Liver (tissue), 8 donors: ENCODE measurements at regions not wholly inside any gene's neighbourhood (a gene's known extent, or its start where the extent isn't known, plus 50 kb on each side); places are given as distances from the start of the nearest gene placed in this dataset.

Experiments
- DNase-seq: peaks from one replicate; pipeline ENCODE4 v3.0.0-alpha.2; 2017; ENCODE audit warnings: low spot score
- H3K27ac ChIP-seq, 2 donors: one replicate each; pipeline ENCODE4 v1.7.0; 2013; ENCODE audit warnings: inconsistent platforms in 2 of 2, low read length in 2 of 2, control low read depth in 1 of 2, low read depth in 1 of 2, mild to moderate bottlenecking in 1 of 2
- H3K27me3 ChIP-seq, 4 donors: one replicate each; pipeline versions ENCODE4 v1.6.1 to v1.7.0; 2013; ENCODE audit warnings: low read length in 3 of 4, inconsistent platforms in 1 of 4, mild to moderate bottlenecking in 1 of 4, moderate library complexity in 1 of 4; ENCODE audit not compliant: control insufficient read depth in 4 of 4, insufficient read depth in 4 of 4
- H3K36me3 ChIP-seq, 4 donors: one replicate each; pipeline versions ENCODE4 v1.6.1 to v1.7.0; 2013; ENCODE audit warnings: low read length in 3 of 4, mild to moderate bottlenecking in 3 of 4, low read depth in 1 of 4, moderate library complexity in 1 of 4; ENCODE audit not compliant: control insufficient read depth in 4 of 4, insufficient read depth in 3 of 4
- H3K4me1 ChIP-seq, 4 donors: one replicate each; pipeline versions ENCODE4 v1.6.1 to v1.7.0; 2013; ENCODE audit warnings: low read length in 3 of 4, mild to moderate bottlenecking in 3 of 4, moderate library complexity in 1 of 4; ENCODE audit not compliant: control insufficient read depth in 4 of 4, insufficient read depth in 4 of 4
- H3K4me3 ChIP-seq, 3 donors: one replicate each; pipeline versions ENCODE4 v1.6.1 to v1.7.0; 2013; ENCODE audit warnings: low read length in 3 of 3, control low read depth in 1 of 3, low read depth in 1 of 3, mild to moderate bottlenecking in 1 of 3
- H3K9ac ChIP-seq, 2 donors: one replicate each; pipeline ENCODE4 v1.7.0; 2013; ENCODE audit warnings: low read length in 2 of 2, mild to moderate bottlenecking in 2 of 2, moderate library complexity in 2 of 2, control low read depth in 1 of 2, low read depth in 1 of 2
- H3K9me3 ChIP-seq, 4 donors: one replicate each; pipeline versions ENCODE4 v1.6.1 to v1.7.0; 2013; ENCODE audit warnings: low read length in 3 of 4; ENCODE audit not compliant: control insufficient read depth in 4 of 4
- EGR1 ChIP-seq, 2 donors: IDR thresholded peaks; 2 replicates each; pipeline ENCODE4 v1.6.1; 2016 to 2018; ENCODE audit warnings: antibody characterized with exemption in 2 of 2, low read depth in 2 of 2
- FOXA1 ChIP-seq: IDR thresholded peaks from 2 replicates; pipeline ENCODE4 v1.6.1; 2016; ENCODE audit warnings: antibody characterized with exemption
- GABPA ChIP-seq, 2 donors: IDR thresholded peaks in 1 of 2; conservative IDR thresholded peaks in 1 of 2; 2 replicates each; pipeline ENCODE4 v1.6.1; 2016; ENCODE audit warnings: antibody characterized with exemption in 2 of 2, mild to moderate bottlenecking in 1 of 2, moderate library complexity in 1 of 2
- HNF4A ChIP-seq, 2 donors: conservative IDR thresholded peaks; 2 replicates each; pipeline ENCODE4 v1.6.1; 2016; ENCODE audit warnings: antibody characterized with exemption in 2 of 2, mild to moderate bottlenecking in 2 of 2
- HNF4G ChIP-seq: IDR thresholded peaks from 2 replicates; pipeline ENCODE4 v1.6.1; 2016; ENCODE audit warnings: antibody characterized with exemption
- JUND ChIP-seq, 2 donors: IDR thresholded peaks; 2 replicates each; pipeline ENCODE4 v1.6.1; 2016; ENCODE audit warnings: antibody characterized with exemption in 2 of 2
- MAX ChIP-seq: IDR thresholded peaks from 2 replicates; pipeline ENCODE4 v1.6.1; 2016; ENCODE audit warnings: antibody characterized with exemption
- RAD21 ChIP-seq, 2 donors: IDR thresholded peaks; 2 replicates each; pipeline ENCODE4 v1.6.1; 2016; ENCODE audit warnings: antibody characterized with exemption in 2 of 2, mild to moderate bottlenecking in 2 of 2
- RXRA ChIP-seq, 2 donors: IDR thresholded peaks; 2 replicates each; pipeline ENCODE4 v1.6.1; 2017 to 2018; ENCODE audit warnings: antibody characterized with exemption in 2 of 2, mild to moderate bottlenecking in 1 of 2
- SP1 ChIP-seq: IDR thresholded peaks from 2 replicates; pipeline ENCODE4 v1.6.1; 2018; ENCODE audit warnings: antibody characterized with exemption, mild to moderate bottlenecking
- YY1 ChIP-seq: IDR thresholded peaks from 2 replicates; pipeline ENCODE4 v1.6.1; 2016; ENCODE audit warnings: antibody characterized with exemption, mild to moderate bottlenecking
- WGBS: extraction: QIAGEN DNeasy Blood & Tissue Kit; methylation state at CpG from one replicate; pipeline ENCODE4 v1.1.7; 2013; 5-methylcytosine and 5-hydroxymethylcytosine counted together
- TF ChIP-seq, protein P1 (sequence below): fragments of 150-350 bp; IDR thresholded peaks from 2 replicates; pipeline ENCODE4 v1.5.1; 2017; ENCODE audit warnings: improper control_type of control experiment, low read depth, low read length; ENCODE audit not compliant: missing input control
- TF ChIP-seq, protein P2 (sequence below): IDR thresholded peaks from 2 replicates; pipeline ENCODE4 v1.6.1; 2016; ENCODE audit warnings: antibody characterized with exemption
- donor health status: healthy.
- donor health status: healthy.
- donor health status: healthy.
- donor health status: healthy.
- donor health status: healthy.

GRCh38 chr15:70494852-70495571, 268.3 kb downstream of the UACA start (continued):
- TF ChIP-seq, protein P1, sequence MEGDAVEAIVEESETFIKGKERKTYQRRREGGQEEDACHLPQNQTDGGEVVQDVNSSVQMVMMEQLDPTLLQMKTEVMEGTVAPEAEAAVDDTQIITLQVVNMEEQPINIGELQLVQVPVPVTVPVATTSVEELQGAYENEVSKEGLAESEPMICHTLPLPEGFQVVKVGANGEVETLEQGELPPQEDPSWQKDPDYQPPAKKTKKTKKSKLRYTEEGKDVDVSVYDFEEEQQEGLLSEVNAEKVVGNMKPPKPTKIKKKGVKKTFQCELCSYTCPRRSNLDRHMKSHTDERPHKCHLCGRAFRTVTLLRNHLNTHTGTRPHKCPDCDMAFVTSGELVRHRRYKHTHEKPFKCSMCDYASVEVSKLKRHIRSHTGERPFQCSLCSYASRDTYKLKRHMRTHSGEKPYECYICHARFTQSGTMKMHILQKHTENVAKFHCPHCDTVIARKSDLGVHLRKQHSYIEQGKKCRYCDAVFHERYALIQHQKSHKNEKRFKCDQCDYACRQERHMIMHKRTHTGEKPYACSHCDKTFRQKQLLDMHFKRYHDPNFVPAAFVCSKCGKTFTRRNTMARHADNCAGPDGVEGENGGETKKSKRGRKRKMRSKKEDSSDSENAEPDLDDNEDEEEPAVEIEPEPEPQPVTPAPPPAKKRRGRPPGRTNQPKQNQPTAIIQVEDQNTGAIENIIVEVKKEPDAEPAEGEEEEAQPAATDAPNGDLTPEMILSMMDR = no peak
- TF ChIP-seq HNF4A (conservative IDR thresholded peaks at IDR 0.05) = no peak
- no peak for TF ChIP-seq MAX
- no peak for TF ChIP-seq RXRA (IDR thresholded peaks at IDR 0.05)
- no peak for TF ChIP-seq YY1
- no peak for TF ChIP-seq EGR1 (IDR thresholded peaks at IDR 0.05; ENCODE audit: low read depth in 2 of 2)
- TF ChIP-seq SP1 = no peak
- TF ChIP-seq RAD21 (IDR thresholded peaks at IDR 0.05) = no peak

- Histone ChIP-seq H3K4me1 (peaks cover 0 to 10% (median 2%) of the 10 kb centered on the region in 4 donors), H3K27me3 (no peaks in the 10 kb centered on the region), H3K4me3 (no peak overlapping the region), H3K9me3 (no peaks in the 10 kb centered on the region), H3K36me3 (no peaks in the 10 kb centered on the region), H3K9ac (no peak overlapping the region), H3K27ac (no peak overlapping the region)
- WGBS = 95% methylated on average over 4 of the region's 4 CpGs
- TF ChIP-seq HNF4G (no peak), FOXA1 (no peak), RXRA (IDR thresholded peaks at IDR 0.05) (no peak), HNF4A (conservative IDR thresholded peaks at IDR 0.05) (no peak), JUND (IDR thresholded peaks at IDR 0.05) (no peak), RAD21 (IDR thresholded peaks at IDR 0.05) (no peak)
- TF ChIP-seq, protein P2, sequence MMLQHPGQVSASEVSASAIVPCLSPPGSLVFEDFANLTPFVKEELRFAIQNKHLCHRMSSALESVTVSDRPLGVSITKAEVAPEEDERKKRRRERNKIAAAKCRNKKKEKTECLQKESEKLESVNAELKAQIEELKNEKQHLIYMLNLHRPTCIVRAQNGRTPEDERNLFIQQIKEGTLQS = no peak
- no peak for DNase-seq
These were observed 268.9 kb downstream of the UACA start for GRCh38 chr15:70494517-70494851.

- 77% methylated on average over 13 of the region's 13 CpGs for WGBS
- Histone ChIP-seq H3K4me1 (peaks cover 0 to 10% (median 2%) of the 10 kb centered on the region in 4 donors), H3K36me3 (no peaks in the 10 kb centered on the region), H3K9me3 (no peaks in the 10 kb centered on the region), H3K9ac (no peak overlapping the region), H3K4me3 (no peak overlapping the region), H3K27ac (no peak overlapping the region), H3K27me3 (no peaks in the 10 kb centered on the region)
- TF ChIP-seq RXRA (IDR thresholded peaks at IDR 0.05) (no peak), FOXA1 (no peak), RAD21 (IDR thresholded peaks at IDR 0.05) (no peak)
- no peak for DNase-seq
These were observed 269.4 kb downstream of the UACA start for GRCh38 chr15:70493787-70494516.

DNA sequence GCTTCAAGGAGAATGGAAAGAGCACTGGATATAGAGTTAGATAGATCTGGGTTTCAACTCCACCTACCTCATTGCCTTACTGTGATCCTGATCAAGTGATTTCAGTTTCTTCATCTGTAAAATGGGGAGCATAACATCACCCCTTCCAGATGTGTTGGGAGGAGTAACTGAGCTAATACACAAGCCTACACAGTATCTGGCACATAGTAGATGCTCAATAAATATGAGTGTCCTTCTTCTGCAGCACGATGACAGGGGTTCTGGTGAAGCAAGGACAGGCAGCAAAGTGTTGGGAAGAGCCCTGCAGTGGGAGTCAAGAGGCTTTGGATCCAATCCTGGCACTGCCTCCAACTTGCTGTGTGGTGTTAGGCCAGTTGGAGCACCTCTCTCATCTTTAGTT, 270.0 kb downstream of the UACA start:
- Histone ChIP-seq H3K9me3 (no peaks in the 10 kb centered on the region), H3K9ac (no peak overlapping the region), H3K27ac (no peak overlapping the region), H3K4me3 (no peak overlapping the region), H3K36me3 (no peaks in the 10 kb centered on the region), H3K27me3 (no peaks in the 10 kb centered on the region), H3K4me1 (peaks cover 0 to 10% (median 2%) of the 10 kb centered on the region in 4 donors)
- WGBS = 93% methylated on average over 1 of the region's 1 CpG
- no peak for DNase-seq
- TF ChIP-seq EGR1 (IDR thresholded peaks at IDR 0.05; ENCODE audit: low read depth in 2 of 2) = no peak
- TF ChIP-seq GABPA (IDR thresholded peaks at IDR 0.05 in 1 of 2, conservative IDR thresholded peaks at IDR 0.05 in 1 of 2) = no peak
